GM10266 (cell line): ENCODE measurements at regions not wholly inside any gene's neighbourhood (a gene's known extent, or its start where the extent isn't known, plus 50 kb on each side); places are given as distances from the start of the nearest gene placed in this dataset.

ENCODE experiments used
- DNase-seq: peaks from one replicate; pipeline ENCODE4 v3.0.0; 2012; ENCODE audit errors: extremely low spot score
- CTCF ChIP-seq: IDR thresholded peaks from 2 replicates; pipeline ENCODE4 v1.5.1; 2012; ENCODE audit warnings: mild to moderate bottlenecking, low read depth; ENCODE audit not compliant: control insufficient read depth, insufficient read depth; ENCODE audit errors: missing control alignments

DNA sequence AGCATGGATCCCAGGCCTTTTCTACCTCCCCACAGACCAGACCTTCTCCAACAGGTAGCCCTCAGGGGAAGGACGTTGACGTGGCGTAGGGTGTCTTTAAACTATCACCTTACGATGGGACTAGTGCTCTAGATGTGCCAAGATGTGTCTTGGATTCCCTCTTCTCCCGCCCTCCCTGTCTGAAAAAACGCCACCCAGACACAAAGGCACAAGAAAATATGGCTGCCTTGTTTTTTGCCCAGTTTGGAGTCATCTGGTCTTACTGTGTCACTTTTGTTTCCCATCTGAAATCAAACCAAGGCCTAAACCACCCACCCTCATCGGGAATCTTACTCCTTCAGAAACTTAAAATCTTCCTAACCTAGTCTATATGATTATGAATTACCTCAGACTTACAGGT, 235.4 kb downstream of the OR13H1 start:
- no peak for TF ChIP-seq CTCF
- DNase-seq, result no peak

GRCh38 chrX:131779741-131780140, 235.9 kb downstream of the OR13H1 start:
- TF ChIP-seq CTCF, result no peak

DNA sequence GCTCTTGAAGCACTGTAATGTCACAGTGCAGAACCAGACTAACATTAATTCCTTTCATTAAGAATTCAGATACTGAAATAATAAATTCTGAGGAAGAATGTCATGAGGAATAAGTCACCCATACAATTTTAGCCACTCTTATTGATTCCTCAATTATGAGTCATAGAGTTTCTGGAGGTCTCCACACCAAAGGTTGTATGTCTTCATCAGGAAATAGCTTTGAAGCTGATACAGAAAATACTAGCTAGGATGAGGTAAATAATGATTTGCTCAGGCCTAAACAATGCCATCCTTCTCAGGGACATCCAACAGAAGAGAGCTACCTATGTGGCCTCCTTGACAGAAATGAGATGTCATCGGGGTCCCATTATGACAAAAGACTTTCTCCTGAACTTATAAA, 238.8 kb downstream of the OR13H1 start:
- no peak for TF ChIP-seq CTCF
- DNase-seq, result no peak

More at GRCh38 chrX:131779741-131780140, 235.9 kb downstream of the OR13H1 start:
- no peak for DNase-seq

DNA sequence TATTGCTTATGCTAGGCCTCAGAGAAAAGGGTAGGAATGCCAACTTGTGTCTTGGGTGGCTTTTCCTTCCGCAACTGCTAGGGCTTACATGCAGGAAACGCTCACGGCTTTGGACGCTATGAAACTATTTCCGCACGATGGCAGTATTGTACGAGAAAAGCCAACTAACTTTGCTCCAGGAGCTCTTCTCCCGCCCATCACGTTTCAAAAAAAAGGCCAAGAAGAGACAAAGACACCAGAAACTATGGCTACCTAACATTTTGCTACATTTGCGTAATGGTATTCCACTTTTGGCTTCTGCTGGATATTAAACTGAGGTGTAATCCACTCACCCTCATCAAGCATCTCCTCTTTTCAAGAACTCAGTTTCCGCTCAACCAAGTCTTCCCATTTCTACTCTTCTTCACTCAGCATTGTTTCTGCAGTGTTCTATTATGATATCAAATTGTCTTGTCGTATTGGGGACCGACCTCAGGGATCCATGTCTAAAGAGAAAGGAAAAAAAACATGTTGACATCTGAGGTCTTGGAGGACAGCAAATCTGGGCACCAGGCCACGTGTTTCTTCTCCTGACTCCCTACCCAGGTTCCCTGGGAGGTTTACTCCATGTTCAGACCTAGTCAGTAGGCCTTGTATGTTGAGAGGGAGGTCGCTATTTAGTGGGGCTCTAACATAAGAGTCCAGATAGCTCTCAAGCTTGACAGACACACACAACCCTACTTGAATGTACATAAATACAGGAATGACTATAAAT, 239.4 kb upstream of the STK26 start:
- no peak for DNase-seq

DNA sequence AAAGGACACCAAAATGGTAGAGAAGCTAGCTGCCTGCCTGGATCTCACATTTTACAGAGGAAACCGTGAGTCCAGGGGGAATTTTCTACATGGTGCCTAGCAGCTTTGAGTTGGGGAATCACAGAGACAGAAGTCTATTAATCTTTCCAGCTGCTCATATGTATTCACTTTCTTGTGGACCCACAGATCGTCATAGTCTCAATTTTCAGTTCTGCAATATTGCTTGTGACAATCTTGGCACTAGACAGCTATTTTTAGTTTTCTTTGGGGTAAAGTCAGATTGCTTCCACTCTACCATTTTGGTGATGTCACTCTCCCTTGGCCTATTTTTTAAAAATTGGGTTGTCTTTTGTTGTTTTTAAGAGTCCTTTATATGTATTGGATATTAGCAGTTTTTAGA, 233.4 kb upstream of the STK26 start:
- DNase-seq, result peak; percentile 33
- no peak for TF ChIP-seq CTCF

More for the DNA sequence above, 239.4 kb upstream of the STK26 start:
- no peak for TF ChIP-seq CTCF

- TF ChIP-seq CTCF, result no peak
- no peak for DNase-seq
Observed at GRCh38 chrX:131791608-131792355, 231.3 kb upstream of the STK26 start.

GRCh38 chrX:131792356-131792749, 230.7 kb upstream of the STK26 start:
- no peak for TF ChIP-seq CTCF

More at GRCh38 chrX:131792356-131792749, 230.7 kb upstream of the STK26 start:
- DNase-seq, result no peak
